ENCODE measurements at regions not wholly inside any gene's neighbourhood (a gene's known extent, or its start where the extent isn't known, plus 50 kb on each side); places are given as distances from the start of the nearest gene placed in this dataset.

DNA sequence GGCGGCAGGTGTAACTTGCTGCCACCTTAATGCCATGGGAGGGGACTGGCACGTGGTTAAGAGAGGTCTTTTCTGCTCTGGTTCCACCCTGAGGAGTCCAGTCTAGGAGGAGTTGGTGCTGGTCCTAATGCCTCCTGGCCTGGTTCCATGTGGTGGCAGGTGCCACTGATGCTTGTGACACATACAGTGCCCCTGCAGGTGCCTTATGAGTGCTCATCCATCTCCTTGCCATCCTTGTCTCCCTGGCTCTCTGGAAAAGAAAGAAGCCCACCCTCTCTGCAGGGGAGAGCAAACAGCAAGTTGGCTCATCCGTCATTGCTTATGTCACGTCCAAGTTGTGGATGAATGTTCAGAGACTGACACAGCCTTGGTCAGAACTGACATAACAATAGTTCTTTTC lies 175.8 kb upstream of the DPH6 start:
- WGBS (ENCODE audit: insufficient coverage), result 70% methylated on average over 3 of the region's 4 CpGs
- no peaks in the 10 kb centered on the region for H3K9me3 Mint-ChIP-seq (ENCODE audit: insufficient read depth)
- Histone ChIP-seq H3K9ac (ENCODE audit: low read length) (no peak overlapping the region), H4K20me1 (ENCODE audit: control insufficient read depth, insufficient read depth, low read length, poor library complexity, severe bottlenecking) (no peaks in the 10 kb centered on the region), H3K27ac (ENCODE audit: low read length in 2 of 2) (no peak overlapping the region), H3K4me3 (ENCODE audit: control extremely low read depth in 1 of 5, extremely low read depth in 1 of 5, insufficient read depth in 1 of 5, low read depth in 2 of 5, low read length in 4 of 5) (no peak overlapping the region), H2AFZ (ENCODE audit: insufficient read depth, low read depth, low read length, poor library complexity, severe bottlenecking) (no peak overlapping the region), H3K79me2 (ENCODE audit: control insufficient read depth, insufficient read depth, low read length) (no peaks in the 10 kb centered on the region), H3K27me3 (replicated peaks in 1 of 4; ENCODE audit: control extremely low read depth in 1 of 4, control insufficient read depth in 3 of 4, insufficient read depth in 4 of 4, low read length in 3 of 4) (no peaks in the 10 kb centered on the region), H3K9me3 (ENCODE audit: control extremely low read depth in 1 of 3, control insufficient read depth in 2 of 3, insufficient read depth in 1 of 3, low read length in 2 of 3) (no peaks in the 10 kb centered on the region), H3K4me2 (replicated peaks; ENCODE audit: low read depth, low read length, poor library complexity, severe bottlenecking) (no peak overlapping the region), H3K4me1 (ENCODE audit: control insufficient read depth in 2 of 2, insufficient read depth in 2 of 2, low read length in 2 of 2) (no peaks in the 10 kb centered on the region), H3K36me3 (replicated peaks in 1 of 2; ENCODE audit: control extremely low read depth in 1 of 2, control insufficient read depth in 1 of 2, extremely low read depth in 1 of 2, insufficient read depth in 2 of 2, low read length in 1 of 2) (no peaks in the 10 kb centered on the region)
- H3K4me3 Mint-ChIP-seq, result no peak overlapping the region
- CTCF ChIA-PET, result no interaction called here
- POLR2A ChIA-PET, result no interaction called here
- peaks cover 3% of the 10 kb centered on the region for H3K27me3 Mint-ChIP-seq
- no peak for DNase-seq
- H3K27ac Mint-ChIP-seq, result no peak overlapping the region
- H3K4me1 Mint-ChIP-seq, result no peaks in the 10 kb centered on the region
- TF ChIP-seq EZH2 (IDR thresholded peaks at IDR 0.05; ENCODE audit: borderline replicate concordance, insufficient read depth, low read depth, low read length, poor library complexity, severe bottlenecking) (no peak), CTCF (IDR thresholded peaks at IDR 0.05) (no peak)
- ATAC-seq (ENCODE audit: low read depth), result no peak
- intact Hi-C loops (cut with micrococcal nuclease), result no loop called here

DNA sequence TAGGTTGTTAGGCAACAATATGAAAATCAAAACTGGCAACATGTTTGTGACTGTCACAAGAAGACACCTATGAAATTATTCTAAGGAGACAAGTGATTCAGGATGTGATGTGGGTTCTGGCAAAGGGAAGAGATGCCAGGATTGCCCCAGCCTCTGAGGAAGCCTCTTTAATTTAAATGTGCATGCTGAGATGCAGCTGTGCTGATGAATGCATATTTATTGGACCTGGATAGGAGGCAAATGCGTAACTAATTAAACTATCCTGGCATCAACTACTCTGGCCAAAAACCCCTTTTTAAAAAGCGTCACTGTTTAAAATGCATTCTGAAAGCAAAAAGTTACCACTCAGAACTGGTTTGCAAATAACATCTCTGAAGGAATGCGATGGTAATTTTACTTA lies 176.5 kb upstream of the DPH6 start:
- TF ChIP-seq CTCF (IDR thresholded peaks at IDR 0.05) (no peak), EZH2 (IDR thresholded peaks at IDR 0.05; ENCODE audit: borderline replicate concordance, insufficient read depth, low read depth, low read length, poor library complexity, severe bottlenecking) (no peak)
- H3K4me3 ChIP-seq (ENCODE audit: control extremely low read depth in 1 of 5, extremely low read depth in 1 of 5, insufficient read depth in 1 of 5, low read depth in 2 of 5, low read length in 4 of 5), result no peak overlapping the region
- H3K79me2 ChIP-seq (ENCODE audit: control insufficient read depth, insufficient read depth, low read length), result no peaks in the 10 kb centered on the region
- no peak overlapping the region for H3K27ac ChIP-seq (ENCODE audit: low read length in 2 of 2)
- H2AFZ ChIP-seq (ENCODE audit: insufficient read depth, low read depth, low read length, poor library complexity, severe bottlenecking), result no peak overlapping the region
- Mint-ChIP-seq H3K4me1 (no peaks in the 10 kb centered on the region), H3K9me3 (ENCODE audit: insufficient read depth) (no peaks in the 10 kb centered on the region), H3K4me3 (no peak overlapping the region), H3K27me3 (peaks cover 3% of the 10 kb centered on the region), H3K27ac (no peak overlapping the region)
- H3K4me1 ChIP-seq (ENCODE audit: control insufficient read depth in 2 of 2, insufficient read depth in 2 of 2, low read length in 2 of 2), result no peaks in the 10 kb centered on the region
- H3K4me2 ChIP-seq (replicated peaks; ENCODE audit: low read depth, low read length, poor library complexity, severe bottlenecking), result no peak overlapping the region
- no CpG with 5 or more reads among the region's 3 CpGs for WGBS (ENCODE audit: insufficient coverage)
- CTCF ChIA-PET, result no interaction called here
- intact Hi-C loops (cut with micrococcal nuclease), result no loop called here
- ATAC-seq (ENCODE audit: low read depth) (no peak), DNase-seq (no peak)
- H3K27me3 ChIP-seq (replicated peaks in 1 of 4; ENCODE audit: control extremely low read depth in 1 of 4, control insufficient read depth in 3 of 4, insufficient read depth in 4 of 4, low read length in 3 of 4), result no peaks in the 10 kb centered on the region
- H3K36me3 ChIP-seq (replicated peaks in 1 of 2; ENCODE audit: control extremely low read depth in 1 of 2, control insufficient read depth in 1 of 2, extremely low read depth in 1 of 2, insufficient read depth in 2 of 2, low read length in 1 of 2), result no peaks in the 10 kb centered on the region
- no peaks in the 10 kb centered on the region for H3K9me3 ChIP-seq (ENCODE audit: control extremely low read depth in 1 of 3, control insufficient read depth in 2 of 3, insufficient read depth in 1 of 3, low read length in 2 of 3)
- POLR2A ChIA-PET, result no interaction called here
- H4K20me1 ChIP-seq (ENCODE audit: control insufficient read depth, insufficient read depth, low read length, poor library complexity, severe bottlenecking), result no peaks in the 10 kb centered on the region
- H3K9ac ChIP-seq (ENCODE audit: low read length), result no peak overlapping the region
